ENCODE measurements at regions not wholly inside any gene's neighbourhood (a gene's known extent, or its start where the extent isn't known, plus 50 kb on each side); places are given as distances from the start of the nearest gene placed in this dataset.
"Not testable (repeated sequence)": the region's sequence is repeated elsewhere in the genome, so short reads cannot be mapped to it uniquely, and the experiment has no call there.

DNA sequence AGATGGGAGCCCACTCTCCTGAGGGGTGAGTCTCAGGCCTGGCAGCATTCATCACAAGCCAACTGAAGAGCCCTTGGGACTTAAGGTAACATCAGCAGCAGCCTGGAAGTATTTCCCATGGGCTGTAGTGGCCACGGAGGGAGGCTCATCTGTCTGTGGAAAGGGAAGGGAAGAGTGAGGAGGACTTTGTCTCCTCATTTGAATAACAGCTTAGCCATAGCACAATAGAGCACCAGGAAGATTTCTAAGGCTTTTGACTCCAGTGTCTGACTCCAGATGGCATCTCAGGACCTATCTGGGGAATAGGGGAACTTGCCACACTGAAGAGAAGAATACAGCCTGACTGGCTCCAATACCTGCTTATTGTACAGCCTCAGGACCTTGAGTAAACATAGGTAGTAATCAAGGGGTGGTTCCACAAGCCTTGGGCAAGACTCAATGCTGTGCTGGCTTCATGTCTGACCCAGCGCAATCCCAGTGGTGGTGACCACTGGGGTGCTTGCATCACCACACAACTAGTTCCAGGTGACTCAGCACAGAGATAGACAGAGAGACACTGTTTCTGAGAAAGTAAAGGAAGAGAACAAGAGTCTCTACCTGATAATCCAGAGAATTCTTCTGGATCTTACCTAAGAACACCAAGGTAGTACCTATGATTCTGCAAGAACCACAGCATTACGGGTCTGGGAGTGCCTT is 510.5 kb upstream of the CCDC179 start:
- DNase-seq = no peak

- no peak for DNase-seq
Observed at GRCh38 chr11:23377909-23378308, 517.6 kb upstream of the CCDC179 start.

DNA sequence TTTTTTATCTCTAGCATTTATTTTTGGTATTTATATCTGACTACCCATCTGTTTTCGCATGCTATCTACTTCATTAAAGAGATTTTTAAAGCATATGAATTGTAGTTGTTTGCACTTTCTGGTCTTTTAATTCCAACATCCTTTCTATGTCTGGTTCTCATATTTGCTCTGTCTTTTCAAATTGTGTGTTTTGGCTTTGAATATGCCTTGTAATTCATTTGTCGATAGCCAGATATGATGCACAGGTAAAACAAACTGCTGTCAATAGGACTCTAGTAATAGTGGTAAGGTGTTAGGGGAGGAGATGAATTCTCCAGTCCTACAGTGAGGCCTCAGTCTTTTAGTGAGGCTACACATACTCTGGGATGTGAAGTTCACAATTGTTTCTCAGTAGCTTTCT is 530.8 kb upstream of the CCDC179 start:
- DNase-seq = no peak

- DNase-seq = no peak
Observed at GRCh38 chr11:23398052-23398451, 537.8 kb upstream of the CCDC179 start.

- no peak for DNase-seq
Observed at GRCh38 chr11:23399995-23400394, 539.7 kb upstream of the CCDC179 start.

- DNase-seq = no peak
Observed at GRCh38 chr11:23403210-23404185, 543.2 kb upstream of the CCDC179 start.

DNA sequence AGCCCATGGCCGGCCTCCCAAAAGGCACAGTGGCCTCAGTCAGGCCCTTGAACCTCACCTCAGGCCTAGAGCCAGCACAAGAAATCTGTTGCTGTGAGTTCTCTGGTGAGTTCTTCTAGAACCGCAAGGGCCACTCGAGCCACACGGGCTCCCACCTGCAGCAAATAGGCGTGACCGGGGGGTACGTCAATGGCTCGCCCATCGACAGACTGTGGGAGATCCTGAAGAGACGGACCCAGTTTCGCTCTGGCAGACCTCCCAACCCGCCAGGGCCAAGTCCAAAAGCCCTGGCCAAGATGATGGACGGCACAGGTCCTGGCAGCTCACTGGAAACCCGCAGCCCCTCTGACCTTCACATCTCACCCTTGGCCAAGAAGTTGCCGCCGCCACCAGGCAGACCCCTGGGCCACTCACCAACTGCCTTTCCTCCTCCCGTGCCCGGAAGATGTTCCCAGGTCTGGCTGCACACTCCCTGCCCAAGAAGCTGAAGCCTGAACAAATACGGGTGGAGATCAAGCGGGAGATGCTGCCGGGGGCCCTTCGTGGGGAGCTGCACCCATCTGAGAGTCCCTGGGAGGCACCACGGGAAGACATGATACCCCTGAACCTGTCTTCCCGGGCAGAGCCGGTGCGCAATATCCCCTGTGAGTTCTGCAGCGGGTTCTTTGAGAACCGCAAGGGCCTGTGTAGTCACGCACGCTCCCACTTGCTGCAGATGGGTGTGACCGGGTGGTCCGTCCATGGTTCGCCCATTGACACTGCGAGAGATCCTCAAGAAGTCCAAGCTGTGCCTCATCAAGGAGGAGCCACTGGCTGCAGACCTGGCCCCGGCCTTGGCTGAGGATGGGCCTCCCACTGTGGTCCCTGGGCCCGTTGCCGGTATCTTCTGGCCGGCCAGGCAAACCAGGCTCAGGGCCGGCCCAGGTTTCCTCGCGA is 544.2 kb upstream of the CCDC179 start:
- DNase-seq = no peak

- no peak for DNase-seq
Observed at GRCh38 chr11:23405350-23405937, 545.2 kb upstream of the CCDC179 start.

DNA sequence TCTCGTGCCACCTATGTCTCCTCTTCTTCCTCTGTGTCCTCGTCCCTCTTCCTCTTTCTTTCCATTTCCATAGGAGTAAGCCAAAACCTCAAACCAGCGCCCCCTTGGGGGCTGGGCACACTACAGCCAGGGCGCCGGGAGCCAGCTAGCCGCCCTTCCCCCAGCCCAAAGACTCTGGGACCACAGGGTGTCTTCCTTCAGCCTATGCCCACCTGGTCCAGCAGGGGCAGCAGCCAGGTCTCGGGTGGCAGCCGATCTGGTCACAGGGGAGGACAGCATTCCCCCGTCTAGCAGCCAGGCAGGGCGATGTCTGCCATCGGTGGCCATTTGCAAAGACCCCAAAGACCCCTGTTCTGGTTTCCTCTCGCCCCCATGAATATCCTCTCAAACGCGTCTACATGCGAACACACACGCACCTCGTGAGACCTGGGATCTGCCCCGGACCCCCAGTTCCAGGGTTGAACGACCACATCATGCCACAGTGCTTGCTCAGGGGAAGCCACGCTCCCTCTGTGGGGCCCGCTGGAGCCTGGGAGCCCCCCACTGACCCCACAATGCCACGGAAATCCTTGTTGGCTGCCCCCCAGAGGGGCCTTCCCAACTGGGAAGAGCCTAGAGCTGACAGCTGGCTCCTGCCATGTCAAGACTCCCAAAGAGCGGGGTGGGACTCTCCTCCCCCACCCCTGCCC is 546.0 kb upstream of the CCDC179 start:
- DNase-seq = no peak

DNA sequence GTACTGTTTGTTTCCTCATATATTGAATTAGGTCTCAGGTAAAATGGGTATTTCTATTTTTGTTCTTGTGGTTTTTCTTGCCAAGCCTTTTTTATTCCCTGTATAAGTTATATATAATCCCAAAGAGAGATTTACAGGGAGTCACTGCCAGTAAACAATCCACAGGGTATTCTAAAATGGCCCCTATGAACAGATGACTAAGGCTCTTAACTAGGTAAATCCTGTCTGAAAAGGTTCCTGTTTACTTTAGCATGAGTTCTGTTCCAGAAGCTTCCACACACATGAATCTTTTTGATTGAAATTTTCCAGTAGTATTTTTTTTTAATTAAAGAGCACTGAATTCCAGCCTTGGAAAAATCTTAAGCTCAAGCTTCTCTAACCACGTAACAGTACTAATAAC is 552.8 kb upstream of the CCDC179 start:
- DNase-seq = no peak

DNA sequence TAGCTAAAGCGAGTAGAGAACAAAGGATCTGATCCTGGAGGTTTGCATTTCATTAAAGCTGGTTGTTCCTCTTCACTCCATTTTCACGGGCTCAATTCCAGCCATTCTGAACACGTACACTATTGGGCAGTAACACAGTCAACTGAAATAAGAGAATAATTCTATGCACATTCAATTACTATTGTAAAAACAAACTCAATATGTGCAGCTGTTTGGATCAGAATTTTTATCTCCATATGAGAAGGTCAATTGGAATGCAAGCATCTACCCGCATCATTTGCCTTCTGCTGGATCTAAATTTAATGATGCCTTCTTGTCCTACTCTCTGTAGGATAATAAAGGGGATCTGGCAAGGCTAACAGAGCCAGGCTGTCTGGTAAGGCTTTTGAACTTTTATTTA is 562.8 kb upstream of the CCDC179 start:
- DNase-seq = no peak

- DNase-seq = no peak
Observed at GRCh38 chr11:23423656-23424055, 563.4 kb upstream of the CCDC179 start.

DNA sequence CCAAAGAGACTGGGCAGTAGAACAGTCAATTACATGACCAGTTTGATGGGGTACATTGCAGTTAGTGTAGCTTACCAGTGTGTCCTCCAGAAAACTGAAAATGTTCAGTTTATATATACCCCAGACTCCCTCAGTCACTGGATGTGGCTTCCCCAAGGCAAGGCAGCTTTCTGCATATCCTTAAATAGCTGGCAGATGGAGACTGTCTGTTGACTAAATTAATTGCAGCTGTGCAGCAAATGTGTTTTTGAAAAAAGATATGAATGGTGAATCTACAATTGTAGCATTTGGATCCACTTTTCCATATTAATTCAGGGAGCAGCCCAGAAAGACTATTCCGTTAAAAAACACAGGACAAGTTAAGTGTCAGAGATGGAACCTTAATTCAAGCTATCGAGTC is 565.1 kb upstream of the CCDC179 start:
- DNase-seq = no peak

GRCh38 chr11:23429569-23429968 is 569.3 kb upstream of the CCDC179 start:
- no peak for DNase-seq

DNA sequence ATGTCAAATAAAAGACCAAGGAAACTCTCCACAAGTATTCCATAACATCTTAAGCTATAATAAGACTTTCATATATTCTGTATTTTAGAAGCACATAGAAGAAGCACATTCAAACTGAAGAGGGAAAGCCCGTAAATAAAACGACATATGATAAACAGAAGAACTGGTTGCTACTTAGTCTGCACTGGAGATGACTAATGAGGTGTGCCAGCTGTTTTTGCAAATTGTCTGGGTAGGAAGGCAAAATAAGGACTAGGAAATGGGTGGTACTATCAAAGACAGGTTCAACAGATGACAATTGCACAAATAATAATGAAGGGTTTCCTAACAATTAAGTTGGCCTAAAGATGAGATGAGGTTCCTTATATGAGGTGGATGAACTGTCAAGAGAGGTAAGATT is 593.2 kb upstream of the CCDC179 start:
- DNase-seq = no peak

- no peak for DNase-seq
Observed at GRCh38 chr11:23455321-23455891, 595.1 kb upstream of the CCDC179 start.

GRCh38 chr11:23457641-23458040 is 597.4 kb upstream of the CCDC179 start:
- DNase-seq = no peak

DNA sequence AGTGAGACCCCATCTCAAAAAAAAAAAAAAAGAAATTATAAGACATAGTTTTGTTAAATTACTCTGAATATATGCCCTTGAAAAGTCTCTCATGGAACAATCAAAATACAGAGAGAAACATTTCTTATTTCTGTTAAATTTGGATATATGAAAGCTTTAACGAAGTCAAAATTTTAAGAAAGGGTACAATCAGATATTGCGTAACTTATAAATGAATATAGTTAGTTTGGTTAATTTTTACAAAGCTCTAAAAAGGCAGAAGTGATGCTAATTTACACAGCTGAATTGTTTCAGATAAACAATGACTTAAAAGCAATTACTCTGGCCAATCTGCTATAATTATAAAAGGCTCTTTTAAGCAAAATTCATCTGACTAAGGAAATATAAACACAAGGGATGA is 611.6 kb upstream of the CCDC179 start:
- DNase-seq = no peak

DNA sequence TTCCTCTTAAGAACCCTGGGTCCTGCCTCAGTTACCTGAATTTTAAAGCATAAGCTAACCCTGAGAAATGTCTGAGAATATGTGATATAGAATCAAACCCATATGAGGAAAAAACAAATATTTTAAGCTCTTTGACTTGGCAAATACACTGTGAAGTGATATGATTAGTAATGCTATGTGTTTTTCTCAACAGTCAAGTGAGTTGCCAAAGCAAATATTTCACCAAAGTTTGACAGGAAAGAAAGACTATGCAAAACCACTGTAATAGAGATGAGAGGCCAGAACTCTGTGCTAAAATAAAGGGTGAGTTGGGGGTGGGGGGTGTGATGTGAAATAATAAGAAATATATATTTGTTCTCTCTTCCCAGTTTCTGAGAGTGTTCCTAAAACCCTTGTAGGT is 613.5 kb upstream of the CCDC179 start:
- no peak for DNase-seq

GRCh38 chr11:23480736-23481135 is 620.5 kb upstream of the CCDC179 start:
- no peak for DNase-seq

GRCh38 chr11:23484146-23484545 is 623.9 kb upstream of the CCDC179 start:
- DNase-seq = not testable (repeated sequence)

- not testable (repeated sequence) for DNase-seq
Observed at GRCh38 chr11:23484618-23485017, 624.3 kb upstream of the CCDC179 start.

Measured in bone marrow (tissue), 2 donors.